ENCODE measurements at regions not wholly inside any gene's neighbourhood (a gene's known extent, or its start where the extent isn't known, plus 50 kb on each side); places are given as distances from the start of the nearest gene placed in this dataset.

DNA sequence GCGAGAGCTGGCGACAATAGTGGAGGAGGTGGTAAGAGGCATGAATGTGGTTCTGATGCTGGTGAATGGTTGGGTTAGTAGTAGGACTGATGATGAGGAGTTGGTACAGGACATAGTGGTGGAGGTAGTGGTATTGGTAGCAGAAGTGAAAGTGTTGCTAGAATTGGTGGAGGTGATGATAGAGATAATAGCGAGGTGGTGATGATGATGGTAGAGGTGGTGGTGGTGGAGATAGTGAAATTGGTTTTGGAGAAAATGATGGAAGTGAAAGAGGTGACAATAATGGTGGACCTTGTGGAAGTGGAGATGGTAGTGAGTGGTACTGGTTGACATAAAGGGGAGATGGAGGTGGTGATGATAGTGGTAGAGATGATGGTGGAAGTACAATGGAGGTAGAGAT is 360.2 kb upstream of the JAG1 start:
- Histone ChIP-seq H3K4me1 (no peaks in the 10 kb centered on the region), H3K27me3 (no peaks in the 10 kb centered on the region), H3K27ac (no peak overlapping the region), H3K4me3 (no peak overlapping the region), H3K9me3 (no peaks in the 10 kb centered on the region), H3K36me3 (no peaks in the 10 kb centered on the region)
- ATAC-seq = no peak
- WGBS, 2 donors (ENCODE audit: low coverage in 1 of 2) = 83 to 90% methylated on average over 3 of the region's 3 CpGs
- no peak for TF ChIP-seq CTCF (IDR thresholded peaks at IDR 0.05)
- TF ChIP-seq POLR2AphosphoS5 (IDR thresholded peaks at IDR 0.05) = no peak
- no peak for TF ChIP-seq POLR2A (IDR thresholded peaks at IDR 0.05)
- no peak for TF ChIP-seq EP300 (IDR thresholded peaks at IDR 0.05)

DNA sequence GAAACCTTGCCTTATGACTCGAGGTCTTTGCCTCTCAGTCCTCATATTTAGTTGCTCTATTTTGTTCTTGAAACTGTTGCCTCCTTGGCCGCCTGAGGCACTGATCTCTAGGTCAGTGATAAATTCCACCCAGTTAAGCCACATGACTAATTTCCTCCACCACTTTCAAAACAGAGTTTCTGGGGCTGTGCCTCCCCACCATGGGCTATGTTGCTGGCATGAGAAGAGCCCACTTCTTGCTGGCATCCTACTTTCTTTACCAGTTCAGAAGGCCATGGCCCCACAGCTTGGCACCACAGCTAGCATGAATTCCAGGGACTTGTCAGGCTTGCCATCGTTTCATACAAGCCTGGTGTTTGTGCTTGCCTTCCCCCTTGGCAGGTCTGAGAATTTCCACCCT is 361.4 kb upstream of the JAG1 start:
- WGBS, 2 donors (ENCODE audit: low coverage in 1 of 2) = 53 to 61% methylated on average over 2 to 3 of the region's 3 CpGs
- H3K27me3 ChIP-seq = no peaks in the 10 kb centered on the region
- no peak overlapping the region for H3K27ac ChIP-seq
- no peaks in the 10 kb centered on the region for H3K4me1 ChIP-seq
- no peaks in the 10 kb centered on the region for H3K36me3 ChIP-seq
- TF ChIP-seq EP300 (IDR thresholded peaks at IDR 0.05) (no peak), POLR2AphosphoS5 (IDR thresholded peaks at IDR 0.05) (no peak), CTCF (IDR thresholded peaks at IDR 0.05) (no peak), POLR2A (IDR thresholded peaks at IDR 0.05) (no peak)
- no peak overlapping the region for H3K4me3 ChIP-seq
- H3K9me3 ChIP-seq = no peaks in the 10 kb centered on the region
- no peak for ATAC-seq

- Histone ChIP-seq H3K36me3 (no peaks in the 10 kb centered on the region), H3K27ac (no peak overlapping the region), H3K9me3 (no peaks in the 10 kb centered on the region), H3K4me3 (no peak overlapping the region), H3K27me3 (no peaks in the 10 kb centered on the region), H3K4me1 (no peaks in the 10 kb centered on the region)
- WGBS, 2 donors (ENCODE audit: low coverage in 1 of 2) = 69 to 100% methylated on average over 1 of the region's 1 CpG
- no peak for ATAC-seq
- no peak for TF ChIP-seq CTCF (IDR thresholded peaks at IDR 0.05)
- no peak for TF ChIP-seq POLR2A (IDR thresholded peaks at IDR 0.05)
- no peak for TF ChIP-seq EP300 (IDR thresholded peaks at IDR 0.05)
- TF ChIP-seq POLR2AphosphoS5 (IDR thresholded peaks at IDR 0.05) = no peak
Observed at GRCh38 chr20:11041396-11041795, 367.6 kb upstream of the JAG1 start.

DNA sequence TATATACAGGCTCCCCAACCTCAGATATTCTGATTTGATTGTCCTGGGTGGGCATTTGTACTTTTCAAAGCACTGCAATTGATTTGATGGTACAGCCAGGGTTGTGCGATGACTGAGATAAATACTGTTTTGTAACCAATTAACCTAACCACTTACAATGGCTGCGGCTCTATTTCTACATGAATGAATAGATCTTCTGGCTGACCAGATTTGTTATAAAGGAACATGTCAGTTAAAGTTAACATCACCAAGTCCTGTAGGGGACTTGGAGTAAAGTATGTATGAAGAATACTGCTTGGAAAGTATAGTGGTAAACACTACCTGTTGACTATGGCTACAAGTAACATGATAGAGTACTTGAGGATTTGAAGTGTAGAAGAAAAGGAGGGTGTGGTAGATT is 369.2 kb upstream of the JAG1 start:
- WGBS, 2 donors (ENCODE audit: low coverage in 1 of 2) = 88 to 100% methylated on average over 1 to 2 of the region's 2 CpGs
- H3K4me1 ChIP-seq = no peaks in the 10 kb centered on the region
- H3K9me3 ChIP-seq = no peaks in the 10 kb centered on the region
- TF ChIP-seq POLR2A (IDR thresholded peaks at IDR 0.05) = no peak
- no peak for TF ChIP-seq CTCF (IDR thresholded peaks at IDR 0.05)
- TF ChIP-seq POLR2AphosphoS5 (IDR thresholded peaks at IDR 0.05) = no peak
- no peak for TF ChIP-seq EP300 (IDR thresholded peaks at IDR 0.05)
- no peak for ATAC-seq
- no peaks in the 10 kb centered on the region for H3K36me3 ChIP-seq
- H3K27me3 ChIP-seq = no peaks in the 10 kb centered on the region
- no peak overlapping the region for H3K27ac ChIP-seq
- no peak overlapping the region for H3K4me3 ChIP-seq

DNA sequence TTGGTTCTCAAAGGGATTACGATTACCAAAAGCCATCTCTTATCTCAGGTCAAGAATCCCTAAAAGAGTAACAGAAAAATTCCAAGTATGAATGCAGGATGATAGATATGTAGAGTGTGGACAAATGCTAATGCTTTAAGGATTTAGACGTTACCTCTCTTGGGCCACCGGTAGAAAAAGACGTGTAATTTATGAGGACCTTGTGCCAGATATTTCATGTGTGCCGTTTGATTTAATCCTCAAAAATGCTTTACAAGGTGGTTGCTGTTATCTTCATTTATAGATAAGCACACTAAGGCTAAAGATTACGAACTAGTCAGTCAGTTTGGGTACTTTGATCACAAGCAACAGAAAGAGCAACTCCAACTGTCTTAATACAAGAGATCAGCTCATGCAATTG is 370.8 kb upstream of the JAG1 start:
- no peak overlapping the region for H3K27ac ChIP-seq
- H3K36me3 ChIP-seq = no peaks in the 10 kb centered on the region
- TF ChIP-seq POLR2AphosphoS5 (IDR thresholded peaks at IDR 0.05) (no peak), POLR2A (IDR thresholded peaks at IDR 0.05) (no peak), EP300 (IDR thresholded peaks at IDR 0.05) (no peak), CTCF (IDR thresholded peaks at IDR 0.05) (no peak)
- H3K4me1 ChIP-seq = no peaks in the 10 kb centered on the region
- 74% methylated on average over 4 to 6 of the region's 6 CpGs for WGBS, 2 donors (ENCODE audit: low coverage in 1 of 2)
- H3K4me3 ChIP-seq = no peak overlapping the region
- ATAC-seq = no peak
- H3K9me3 ChIP-seq = no peaks in the 10 kb centered on the region
- H3K27me3 ChIP-seq = no peaks in the 10 kb centered on the region
